Stimulated activated CD8-positive, alpha-beta memory T cell treated with anti-CD3 and anti-CD28 coated beads, Interleukin-2, amount 100 ng/mL, for 48 hours (primary cell): ENCODE measurements at regions not wholly inside any gene's neighbourhood (a gene's known extent, or its start where the extent isn't known, plus 50 kb on each side); places are given as distances from the start of the nearest gene placed in this dataset.
"Not testable (repeated sequence)": the region's sequence is repeated elsewhere in the genome, so short reads cannot be mapped to it uniquely, and the experiment has no call there.

Experiments used
- DNase-seq, 2 donors: peaks; one replicate each; pipeline ENCODE4 v3.0.0-alpha.2; 2020; ENCODE audit warnings: low read depth in 2 of 2

DNA sequence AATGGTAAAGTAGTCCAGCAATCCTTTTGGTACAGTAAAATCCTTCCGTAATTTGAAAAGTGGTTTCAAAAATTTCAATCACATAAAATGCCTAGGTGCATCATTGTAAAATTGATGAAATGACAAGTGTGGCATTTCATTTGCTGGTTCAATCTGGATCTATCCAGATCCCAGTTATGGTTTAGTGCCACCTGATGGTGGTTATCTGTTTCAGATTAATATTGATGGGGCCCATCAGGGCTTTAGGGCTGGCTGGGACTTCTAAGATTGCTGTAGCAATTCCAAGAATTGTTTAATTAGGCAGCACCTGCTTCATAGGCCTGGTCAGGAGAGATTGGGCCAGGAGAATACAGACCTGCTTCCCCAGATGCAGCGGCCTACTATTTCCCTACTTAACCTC is 55.5 kb upstream of the PIK3C3 start:
- no peak for DNase-seq

DNA sequence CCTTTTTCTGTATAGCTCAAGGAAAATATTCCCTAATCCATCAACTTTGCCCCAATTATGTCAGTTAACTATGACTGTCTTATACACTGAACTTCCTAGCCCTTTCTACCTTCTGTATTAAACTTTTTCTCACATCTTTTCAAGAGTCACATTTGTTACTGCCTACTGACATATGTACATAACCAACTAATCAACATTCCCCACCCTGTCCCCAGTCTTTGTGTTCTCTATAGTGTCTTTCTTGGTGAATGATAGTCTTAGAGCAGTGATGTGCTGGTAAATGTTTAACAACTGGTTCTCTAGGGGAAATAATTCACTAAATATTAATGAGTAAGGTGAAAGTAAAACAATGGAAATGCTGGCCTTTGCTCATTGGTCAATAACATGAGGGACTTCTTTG is 61.6 kb upstream of the PIK3C3 start:
- DNase-seq, result no peak

- DNase-seq, result no peak
Measured at GRCh38 chr18:41887100-41887499, 67.9 kb upstream of the PIK3C3 start.

GRCh38 chr18:41886126-41886807 is 68.8 kb upstream of the PIK3C3 start:
- DNase-seq, result no peak

DNA sequence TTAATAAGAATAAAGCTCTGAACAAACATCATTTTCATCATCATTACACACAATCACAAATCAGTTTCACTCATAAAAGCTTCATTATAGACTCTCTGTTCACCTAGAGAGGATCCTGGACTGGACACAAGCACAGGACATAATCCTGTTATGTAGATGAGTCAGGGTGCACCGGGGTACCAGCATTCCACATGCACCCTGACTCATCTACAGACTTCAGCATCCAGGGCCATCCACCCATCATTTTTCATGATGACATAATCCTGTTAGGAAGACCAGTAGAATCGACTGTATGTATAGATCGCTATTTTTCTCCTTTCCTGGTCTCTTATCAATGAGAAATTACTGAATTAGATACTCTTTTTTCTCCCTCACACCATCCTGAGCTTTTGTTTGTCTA is 73.7 kb upstream of the PIK3C3 start:
- no peak for DNase-seq

- no peak for DNase-seq
Measured at GRCh38 chr18:41879256-41879655, 75.8 kb upstream of the PIK3C3 start.

DNA sequence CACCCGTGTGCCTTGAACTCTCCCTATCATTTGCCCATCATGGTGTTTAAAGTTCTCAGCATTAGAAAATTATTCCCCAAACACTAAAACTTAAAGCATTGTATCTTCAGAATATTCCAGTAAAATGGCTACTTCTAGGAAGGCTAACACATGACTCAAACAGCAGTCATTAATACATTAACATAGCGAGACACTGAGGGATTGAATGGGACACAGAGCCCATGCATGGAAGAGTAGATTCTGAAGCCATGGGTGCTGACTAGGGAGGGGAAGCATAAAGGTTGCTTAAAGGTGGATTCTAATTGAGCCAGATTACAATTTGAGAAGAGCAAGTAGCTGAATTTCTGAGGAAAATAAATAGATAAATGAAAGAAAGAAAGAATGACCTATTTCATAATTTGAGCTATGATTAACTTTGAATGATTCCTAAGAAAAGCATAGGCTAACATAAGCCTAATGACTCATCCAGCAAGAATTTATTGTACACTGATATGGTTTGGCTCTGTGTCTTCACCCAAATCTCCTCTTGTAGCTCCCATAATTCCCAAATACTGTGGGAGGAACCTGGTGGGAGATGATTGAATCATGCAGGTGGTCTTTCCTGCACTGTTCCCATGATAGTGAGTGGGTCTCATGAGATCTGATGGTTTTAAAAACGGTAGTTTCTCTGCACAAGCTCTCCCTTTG is 79.8 kb upstream of the PIK3C3 start:
- DNase-seq, result no peak

DNA sequence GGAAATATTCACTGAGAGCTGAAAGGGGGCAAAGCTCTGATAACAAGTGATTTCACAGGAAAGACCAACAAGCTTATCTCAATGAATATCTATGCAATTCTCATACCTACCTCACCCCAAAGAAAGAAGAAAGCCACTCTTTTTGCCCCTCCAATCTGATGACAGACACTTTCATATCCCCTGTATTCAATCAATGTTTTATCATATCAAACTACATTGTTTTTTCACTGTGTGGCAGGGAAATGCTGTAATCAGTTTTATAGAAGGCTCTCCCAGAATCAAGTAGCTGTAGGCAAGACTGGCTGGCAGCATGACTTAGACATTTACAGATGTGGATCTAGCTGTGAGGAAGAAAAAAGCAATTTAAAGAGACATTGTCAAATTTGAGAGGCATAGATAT is 81.3 kb upstream of the PIK3C3 start:
- DNase-seq, result no peak

- no peak for DNase-seq
Measured at GRCh38 chr18:41872206-41872605, 82.8 kb upstream of the PIK3C3 start.

- DNase-seq, result no peak
Measured at GRCh38 chr18:41871229-41872000, 83.6 kb upstream of the PIK3C3 start.

GRCh38 chr18:41870817-41871216 is 84.2 kb upstream of the PIK3C3 start:
- no peak for DNase-seq

DNA sequence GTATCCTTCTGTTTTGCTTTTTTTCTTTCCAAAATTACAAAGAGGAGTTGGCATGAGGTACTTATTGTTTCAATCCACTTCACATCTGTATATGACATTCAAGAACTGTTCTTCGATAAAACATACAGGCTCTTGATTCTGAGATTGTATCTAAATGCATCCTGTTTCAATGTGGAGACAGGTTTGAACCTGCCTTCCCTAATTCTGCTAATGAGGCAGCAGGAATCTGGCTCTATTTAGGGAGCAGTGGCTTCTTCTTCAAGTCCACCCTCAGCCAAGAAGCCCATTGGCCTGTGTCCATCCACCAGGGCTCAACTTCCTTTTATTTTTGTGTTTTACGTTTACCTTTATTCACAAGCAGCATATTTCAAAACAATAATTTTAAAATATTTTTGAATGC is 84.8 kb upstream of the PIK3C3 start:
- no peak for DNase-seq

DNA sequence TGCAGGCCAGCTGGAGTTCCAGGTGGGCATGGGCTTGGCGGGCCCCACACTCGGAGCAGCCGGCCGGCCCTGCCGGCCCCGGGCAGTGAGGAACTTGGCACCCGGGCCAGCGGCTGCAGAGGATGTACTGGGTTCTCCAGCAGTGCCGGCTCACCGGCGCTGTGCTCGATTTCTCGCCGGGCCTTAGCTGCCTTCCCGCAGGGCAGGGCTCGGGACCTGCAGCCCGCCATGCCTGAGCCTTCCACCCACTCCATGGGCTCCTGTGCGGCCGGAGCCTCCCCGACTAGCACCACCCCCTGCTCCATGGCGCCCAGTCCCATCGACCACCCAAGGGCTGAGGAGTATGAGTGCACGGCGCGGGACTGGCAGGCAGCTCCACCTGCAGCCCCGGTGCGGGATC is 89.2 kb upstream of the PIK3C3 start:
- DNase-seq, result not testable (repeated sequence)

- DNase-seq, result no peak
Measured at GRCh38 chr18:41864216-41864615, 90.8 kb upstream of the PIK3C3 start.

DNA sequence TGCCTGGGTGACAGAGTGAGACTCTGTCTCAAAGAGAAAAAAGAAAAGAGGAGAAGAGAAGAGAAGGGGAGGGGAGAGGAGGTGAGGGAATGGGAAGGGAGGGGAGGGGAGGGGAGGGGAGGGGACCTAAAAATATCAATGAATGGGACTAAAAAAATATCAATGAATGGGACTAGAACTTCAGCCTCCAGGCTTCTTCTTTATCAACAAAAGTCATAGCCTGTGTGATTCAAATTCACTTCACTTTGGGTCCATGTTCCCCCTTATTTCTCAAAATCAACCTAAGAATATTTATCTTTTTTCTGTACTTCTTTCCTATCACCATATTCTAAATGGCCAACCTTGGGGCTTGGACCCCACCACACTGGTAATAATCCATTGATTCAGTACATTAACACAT is 92.1 kb upstream of the PIK3C3 start:
- DNase-seq, result no peak

DNA sequence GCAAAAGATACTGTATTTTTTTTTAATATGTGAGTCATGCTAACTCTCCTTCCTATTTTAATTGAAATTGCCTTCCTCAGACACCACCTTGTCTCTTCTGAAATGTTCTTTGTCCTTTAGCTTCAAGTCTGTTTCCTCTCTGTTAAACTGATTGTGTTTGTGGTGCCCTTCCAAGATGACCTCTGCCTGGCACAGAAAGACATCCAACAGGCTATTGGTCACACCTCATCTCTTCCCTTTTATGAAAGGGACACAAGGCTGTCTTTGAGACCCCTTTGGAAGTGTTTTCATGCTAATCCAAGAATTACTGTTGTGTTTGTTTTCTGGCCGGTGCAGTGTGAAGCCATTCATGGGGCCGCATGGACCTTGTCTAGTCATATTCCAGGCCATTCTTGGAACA is 94.0 kb upstream of the PIK3C3 start:
- DNase-seq, result no peak

GRCh38 chr18:41858761-41859555 is 96.1 kb upstream of the PIK3C3 start:
- no peak for DNase-seq

DNA sequence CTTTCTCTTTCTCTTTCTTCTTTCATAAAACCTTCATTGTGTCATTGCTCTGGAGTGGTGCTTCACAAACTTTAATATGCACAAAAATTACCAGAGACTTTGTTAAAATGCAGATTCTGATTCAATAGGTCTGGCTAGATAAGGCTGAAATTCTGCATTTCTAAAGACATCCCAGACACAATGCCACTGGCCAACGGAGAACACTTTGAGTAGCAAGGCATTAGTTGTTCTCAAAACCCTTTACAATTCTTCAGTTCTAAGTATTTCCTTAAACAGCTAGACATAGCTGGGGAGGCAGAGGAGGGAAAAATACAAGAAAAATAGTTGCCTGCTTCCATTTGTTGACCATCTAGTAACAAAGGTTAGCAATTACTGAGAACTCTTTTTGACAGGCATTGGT is 101.8 kb upstream of the PIK3C3 start:
- DNase-seq, result no peak

DNA sequence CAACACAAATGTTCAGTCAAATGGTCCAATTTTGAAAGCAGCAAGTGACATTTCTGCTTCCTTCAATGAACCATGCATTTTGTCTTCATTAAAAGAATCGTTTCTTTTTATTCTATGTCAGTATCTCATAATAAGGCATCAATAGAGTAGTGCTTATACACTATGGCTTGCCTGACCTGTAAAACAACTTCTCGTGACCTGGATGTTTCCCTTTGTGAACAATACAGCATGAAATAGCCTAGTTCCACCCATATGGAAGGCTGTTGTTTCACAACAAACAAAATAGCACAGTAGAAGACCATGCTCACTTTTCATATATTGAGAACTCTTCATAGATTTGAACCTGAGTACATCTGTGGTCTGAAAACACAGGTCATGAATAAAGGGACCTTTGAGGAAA is 104.3 kb upstream of the PIK3C3 start:
- no peak for DNase-seq

DNA sequence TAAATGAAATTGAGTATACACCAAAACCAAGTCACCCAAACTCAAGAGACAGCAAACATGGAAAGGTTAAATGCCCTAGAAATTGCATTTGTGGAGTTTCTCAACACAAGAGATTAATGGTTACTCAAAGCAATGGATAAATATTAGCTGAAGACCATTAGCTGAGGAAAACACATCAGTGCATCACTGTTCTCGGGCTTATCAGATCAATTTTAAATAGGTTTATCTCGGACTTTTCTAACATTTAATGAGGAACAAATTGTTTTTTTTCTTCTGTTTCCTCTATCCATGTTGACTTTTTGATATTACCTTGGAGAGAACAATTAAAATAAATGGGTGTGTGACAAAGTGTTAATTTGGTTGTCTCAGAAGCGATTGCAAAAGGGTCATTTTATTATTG is 105.4 kb upstream of the PIK3C3 start:
- no peak for DNase-seq

GRCh38 chr18:41845563-41845962 is 109.5 kb upstream of the PIK3C3 start:
- DNase-seq, result no peak

DNA sequence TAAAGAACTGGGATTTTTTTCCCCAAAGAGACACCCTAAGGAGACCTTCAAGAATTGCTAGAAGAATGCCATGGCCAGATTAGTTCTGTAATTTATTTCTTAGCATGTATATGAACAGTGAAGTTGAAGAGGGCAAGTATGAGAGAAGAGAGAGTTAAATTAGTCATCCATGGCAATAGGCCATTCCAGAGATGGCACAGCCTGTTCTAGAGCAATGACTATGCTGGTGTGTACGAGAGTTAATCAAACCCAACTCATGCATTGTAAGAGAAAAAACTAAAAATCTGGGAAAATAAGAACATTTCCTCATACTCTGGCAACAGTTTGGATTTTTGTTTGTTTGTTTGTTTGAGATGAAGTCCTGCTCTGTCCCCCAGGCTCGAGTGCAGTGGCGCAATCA is 112.1 kb upstream of the PIK3C3 start:
- DNase-seq, result no peak
